HG02981 (cell line): ENCODE measurements at regions not wholly inside any gene's neighbourhood (a gene's known extent, or its start where the extent isn't known, plus 50 kb on each side); places are given as distances from the start of the nearest gene placed in this dataset.

Experiments
- ATAC-seq: cut with Tn5 transposase; IDR thresholded peaks from one replicate; pipeline ENCODE4 v1.9.1; 2021; ENCODE audit warnings: mild to moderate bottlenecking, moderate library complexity; ENCODE audit not compliant: unreplicated experiment

DNA sequence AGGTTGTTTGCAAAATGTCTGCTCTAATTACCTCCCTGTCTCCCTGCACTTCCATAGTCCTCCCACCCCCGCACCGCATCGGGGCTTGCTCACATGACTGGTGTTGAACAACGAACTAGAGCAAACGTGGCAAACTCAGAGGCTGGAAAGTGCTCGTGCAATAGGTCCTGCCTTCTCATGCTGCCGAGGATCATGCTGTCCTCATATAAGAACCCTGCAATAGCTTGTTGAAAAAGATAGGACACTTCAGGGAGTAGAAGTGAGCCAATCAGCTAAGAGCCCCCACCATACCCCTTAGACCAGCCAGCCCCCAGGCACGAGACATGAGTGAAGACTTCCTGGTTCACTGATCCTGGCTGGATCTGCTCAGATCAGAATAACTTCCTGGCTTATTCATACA is 219.2 kb downstream of the C6orf118 start:
- no peak for ATAC-seq

DNA sequence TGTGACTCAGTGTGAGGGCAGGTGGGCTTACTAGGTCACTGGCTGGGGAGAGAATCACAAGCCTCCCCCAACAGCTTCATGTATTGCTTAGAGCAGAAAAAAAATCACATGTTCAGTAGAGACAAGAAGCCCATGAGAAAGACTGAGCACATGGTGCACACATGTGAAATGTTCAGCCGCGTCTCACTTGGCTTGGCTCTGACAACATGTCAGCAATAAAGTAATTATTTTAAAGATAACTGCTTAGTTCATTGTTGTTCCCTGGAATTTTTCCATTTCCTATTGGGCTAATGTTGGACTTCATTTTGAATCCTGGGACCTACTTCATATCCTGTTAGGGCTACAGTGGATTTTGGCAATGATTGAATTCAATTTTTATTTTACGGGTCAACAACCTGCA is 222.6 kb downstream of the C6orf118 start:
- ATAC-seq: no peak

DNA sequence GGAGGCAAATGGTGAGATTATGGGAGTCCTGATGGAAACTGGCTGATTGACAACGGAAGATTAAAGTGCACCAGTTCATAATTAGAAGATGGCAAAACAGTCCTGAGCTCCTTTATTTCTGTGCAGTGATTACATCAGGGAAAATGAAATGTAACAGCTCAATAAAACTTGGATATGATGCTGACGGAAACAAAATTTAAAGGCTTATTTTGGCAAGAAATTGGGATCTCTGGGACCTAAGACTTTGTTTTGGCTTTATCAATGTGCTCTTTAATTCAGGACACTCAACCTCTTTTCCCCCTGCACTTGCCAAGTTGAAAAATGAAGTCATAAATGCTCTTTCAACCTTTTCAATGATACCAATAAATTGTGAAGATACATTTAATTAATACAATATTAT is 226.8 kb downstream of the C6orf118 start:
- ATAC-seq: no peak

DNA sequence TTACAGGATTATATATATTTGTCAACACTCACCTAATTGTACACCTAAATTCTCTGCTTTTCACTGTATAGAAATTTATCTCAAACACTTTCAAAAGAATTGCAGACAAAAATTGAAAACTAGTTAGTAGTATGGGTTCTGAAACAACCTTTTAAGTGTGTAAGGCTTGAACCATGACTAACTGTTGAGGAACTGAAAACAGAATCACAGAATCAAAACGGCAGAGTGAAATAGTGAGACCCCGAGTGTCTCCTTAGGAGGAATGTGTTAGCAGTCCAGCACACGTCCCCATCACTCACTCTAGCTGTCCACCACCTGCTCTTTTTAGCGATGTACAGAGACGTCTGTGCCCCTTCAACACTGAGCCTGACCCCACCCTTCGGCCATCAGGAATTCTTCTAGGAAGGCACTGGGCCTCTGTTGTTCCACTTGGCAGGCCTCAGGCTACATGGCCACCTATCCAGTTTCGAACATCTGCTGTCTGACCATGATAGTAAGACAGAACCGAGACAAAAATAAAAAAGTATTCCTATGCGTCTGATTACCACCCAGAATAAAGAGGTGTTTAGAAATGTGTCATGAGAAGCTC is 227.4 kb downstream of the C6orf118 start:
- ATAC-seq: no peak

DNA sequence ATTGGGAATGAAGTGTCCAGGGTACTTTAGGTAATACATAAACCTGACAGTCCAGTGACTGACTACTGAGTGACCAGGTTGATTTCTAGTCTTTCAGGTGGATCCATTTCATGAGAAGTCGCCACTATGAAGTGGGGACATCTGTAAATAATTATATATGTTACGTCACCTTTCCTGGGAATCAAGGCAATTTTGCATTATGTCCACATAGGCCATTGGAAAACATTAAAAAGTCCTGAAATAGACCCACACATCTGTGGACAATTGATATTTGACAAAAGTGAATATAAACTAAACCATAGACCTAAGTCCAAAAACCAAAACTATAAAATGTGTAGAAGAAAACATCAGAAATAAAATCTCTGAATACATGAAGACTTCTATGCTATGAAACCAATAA is 231.5 kb downstream of the C6orf118 start:
- ATAC-seq: no peak

DNA sequence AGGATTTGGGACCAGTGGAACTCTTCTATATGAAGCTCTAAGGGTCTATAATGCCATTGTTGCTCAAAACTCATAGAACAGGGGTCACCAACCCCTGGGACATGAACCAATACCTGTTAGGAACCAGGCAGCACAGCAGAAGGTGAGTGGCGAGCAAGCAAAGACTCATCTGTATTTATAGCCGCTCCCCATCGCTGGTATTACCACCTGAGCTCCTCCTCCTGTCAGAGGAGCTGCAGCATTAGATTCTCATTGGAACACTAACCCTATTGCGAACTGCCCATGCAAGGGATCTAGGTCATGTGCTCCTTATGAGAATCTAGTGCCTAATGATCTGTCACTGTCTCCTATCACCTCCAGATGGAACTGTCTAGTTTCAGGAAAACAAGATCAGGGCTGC is 237.5 kb downstream of the C6orf118 start:
- no peak for ATAC-seq

DNA sequence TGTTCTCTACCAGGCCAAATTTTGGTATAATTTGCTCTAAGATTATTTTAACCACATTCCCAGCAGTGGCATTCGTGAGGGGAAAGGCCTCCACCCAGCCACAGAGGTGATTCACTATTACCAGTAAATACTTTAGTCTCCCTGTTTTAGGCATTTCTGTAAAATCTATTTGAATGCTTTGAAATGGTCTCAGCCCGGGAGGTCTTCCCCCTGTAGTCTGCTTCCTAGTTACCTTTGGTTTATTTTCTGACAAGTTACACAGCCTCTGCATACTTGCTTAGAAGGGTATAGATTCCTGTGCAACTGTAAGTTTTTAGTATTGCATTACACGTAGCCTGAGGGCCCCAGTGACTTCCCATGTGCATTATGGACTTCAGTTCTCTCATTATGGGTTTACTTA is 248.7 kb downstream of the C6orf118 start:
- ATAC-seq: no peak

DNA sequence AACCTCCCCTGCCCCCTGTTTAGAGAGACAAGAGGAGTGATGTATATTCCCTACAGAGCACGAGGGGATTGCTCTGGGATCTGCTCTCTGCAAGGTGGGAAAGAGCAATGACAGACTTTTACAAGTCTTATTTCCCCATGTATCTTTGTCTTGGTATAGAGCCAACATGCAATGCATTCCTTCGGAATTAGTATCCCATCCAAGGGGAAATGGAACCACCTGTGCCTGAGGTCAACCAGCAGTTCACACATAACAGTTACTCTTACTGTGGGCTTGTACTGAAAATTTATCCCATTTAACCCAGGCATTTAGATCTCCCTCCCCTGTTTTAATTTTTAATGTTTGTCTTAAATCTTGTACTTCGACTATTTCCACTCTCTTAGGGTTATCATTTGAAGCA is 250.4 kb downstream of the C6orf118 start:
- no peak for ATAC-seq

DNA sequence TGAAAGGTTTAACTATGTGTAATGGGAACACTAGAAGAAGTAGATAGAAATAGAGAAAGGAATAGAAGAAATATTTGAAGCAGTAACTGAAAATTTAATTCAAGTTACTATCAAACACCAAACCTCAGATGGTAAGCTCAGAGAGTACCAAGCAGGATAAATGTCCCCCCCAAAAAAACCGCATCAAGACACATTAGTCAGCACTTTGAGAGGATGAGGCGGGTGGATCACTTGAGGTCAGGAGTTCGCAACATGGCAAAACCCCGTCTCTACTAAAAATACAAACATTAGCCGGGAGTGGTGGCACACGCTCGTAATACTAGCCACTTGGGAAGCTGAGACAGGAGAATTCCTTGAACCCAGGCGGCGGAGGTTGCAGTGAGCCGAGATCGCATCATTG is 253.1 kb downstream of the C6orf118 start:
- no peak for ATAC-seq

DNA sequence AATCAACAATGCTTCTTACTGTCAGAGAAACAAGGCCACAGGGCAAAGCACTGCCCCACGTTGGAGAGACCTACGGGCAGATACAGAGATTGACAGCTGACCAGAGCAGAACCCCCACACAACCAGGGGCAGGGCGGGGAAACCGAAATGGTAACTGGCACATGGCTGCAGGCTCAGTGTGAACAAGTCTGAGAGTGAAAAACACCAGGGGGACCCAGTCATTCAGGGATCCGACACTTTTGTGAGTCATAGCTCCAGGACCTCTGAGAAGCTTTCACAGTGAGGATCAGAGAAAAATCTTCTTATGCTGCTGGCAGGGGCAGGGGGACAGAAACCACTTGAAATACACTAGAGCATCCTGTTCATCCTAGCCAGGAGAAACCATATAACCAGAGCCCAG is 254.2 kb downstream of the C6orf118 start:
- ATAC-seq: no peak

DNA sequence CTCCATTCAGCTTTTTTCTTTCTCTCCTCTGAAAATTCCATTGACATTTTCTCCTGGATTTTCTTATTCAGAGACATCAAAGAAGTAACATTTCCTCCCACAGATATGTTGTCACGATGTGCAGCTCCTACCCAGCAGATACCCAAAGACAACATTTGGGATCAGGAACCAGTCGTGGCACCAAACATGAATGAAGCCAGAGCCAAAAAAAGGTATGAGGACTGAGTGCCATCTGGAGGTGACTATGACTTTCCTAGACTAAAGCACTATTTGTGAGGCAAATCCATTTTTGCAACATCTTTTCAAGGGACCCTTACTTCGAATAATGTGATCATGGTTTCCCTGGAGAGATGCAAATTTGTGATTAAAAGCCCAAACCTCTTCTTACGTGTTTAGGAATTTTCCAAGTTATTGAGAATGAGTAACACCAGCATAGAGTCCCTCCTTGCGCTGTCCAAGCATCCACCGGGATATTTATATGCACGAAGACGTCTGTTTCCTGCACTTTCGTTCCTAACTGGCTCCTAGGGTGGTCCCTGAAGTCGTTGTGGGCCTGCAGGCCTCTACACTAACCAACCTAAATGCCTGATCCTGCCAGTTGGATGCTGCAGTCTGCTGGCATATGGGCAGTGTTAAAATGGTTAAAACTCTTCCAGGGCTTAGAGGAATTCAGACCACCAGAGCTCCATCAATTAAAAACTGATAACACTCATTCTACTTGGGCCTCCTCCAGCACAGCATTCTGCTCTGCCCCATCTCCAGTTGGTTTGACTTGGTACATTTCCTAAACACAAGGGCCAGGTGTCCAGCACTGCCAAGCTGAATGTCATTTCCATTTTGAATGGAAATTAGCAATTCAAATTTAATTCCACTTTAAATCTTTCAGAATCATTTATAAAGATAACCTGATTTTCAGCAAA is 256.6 kb downstream of the C6orf118 start:
- ATAC-seq: no peak

DNA sequence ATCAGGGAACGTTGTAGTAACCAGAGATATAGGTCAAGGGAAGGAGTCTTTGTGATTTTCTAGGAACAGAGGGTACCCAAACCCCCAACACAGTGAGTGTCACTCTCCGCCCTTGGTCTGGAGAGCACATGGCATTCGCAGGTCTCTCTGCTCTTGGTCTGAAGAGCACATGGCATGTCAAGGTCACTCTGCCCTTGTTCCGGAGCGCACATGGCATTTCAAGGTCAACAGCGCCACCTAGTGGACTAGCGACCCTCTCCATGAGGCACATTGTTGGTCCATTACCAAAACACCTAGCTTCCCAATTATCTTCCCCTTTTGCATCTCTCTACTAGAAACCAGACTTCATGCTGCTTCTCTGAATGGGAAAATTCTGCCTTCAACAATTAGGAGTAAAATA is 260.0 kb downstream of the C6orf118 start:
- no peak for ATAC-seq

DNA sequence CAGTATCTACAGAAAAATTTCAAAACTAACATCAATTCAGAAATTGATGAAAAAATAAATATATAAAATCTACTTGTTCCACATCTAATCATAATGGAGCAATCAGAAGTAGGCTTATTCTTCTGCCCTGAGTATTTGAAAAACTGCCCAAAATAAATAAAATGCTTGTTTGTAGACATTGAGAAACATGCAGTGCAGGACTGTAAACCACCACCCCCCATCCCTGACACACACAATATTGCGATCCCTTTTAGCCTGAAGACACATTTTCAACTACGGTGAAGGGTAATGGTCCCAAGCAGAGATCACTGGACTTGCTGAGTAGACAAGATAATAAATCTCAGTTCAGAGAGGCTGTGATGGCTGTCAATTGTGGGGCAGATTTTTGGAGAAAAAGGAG is 261.5 kb downstream of the C6orf118 start:
- no peak for ATAC-seq

DNA sequence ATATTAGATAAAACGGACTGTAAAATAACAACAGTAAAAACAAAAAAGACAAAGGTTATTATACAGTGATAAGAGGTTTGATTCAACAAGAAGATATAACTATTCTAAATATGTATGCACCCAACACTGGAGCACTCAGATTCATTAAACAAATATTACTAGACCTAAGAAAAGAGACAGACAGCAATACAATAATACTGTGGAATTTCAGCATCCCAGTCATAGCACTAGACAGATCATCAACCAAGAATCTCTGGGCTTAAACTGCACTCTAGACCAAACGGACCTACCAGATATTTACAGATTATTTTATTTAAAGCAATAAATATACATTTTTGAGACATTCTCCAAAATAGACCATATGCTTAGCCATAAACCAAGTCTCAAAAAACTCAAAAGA is 263.8 kb downstream of the C6orf118 start:
- ATAC-seq: no peak

DNA sequence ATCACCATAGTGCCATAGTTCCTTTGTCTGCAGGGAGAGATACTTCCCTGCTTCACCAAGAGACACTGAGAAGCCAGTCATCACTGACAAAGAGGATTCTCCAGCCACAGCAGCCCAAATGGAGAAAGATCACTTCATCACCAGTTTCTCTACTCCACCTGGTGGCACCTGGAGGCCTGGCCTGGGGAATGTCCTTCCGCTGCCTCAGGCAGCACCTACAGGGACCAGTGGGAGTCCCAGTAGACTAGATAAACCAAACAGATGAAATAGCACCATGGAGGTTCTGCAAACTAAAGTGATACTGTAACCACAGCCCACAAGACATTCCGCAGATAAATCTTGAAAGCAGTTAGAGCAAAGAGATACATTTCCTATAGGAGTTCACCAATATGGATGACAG is 266.5 kb downstream of the C6orf118 start:
- no peak for ATAC-seq

DNA sequence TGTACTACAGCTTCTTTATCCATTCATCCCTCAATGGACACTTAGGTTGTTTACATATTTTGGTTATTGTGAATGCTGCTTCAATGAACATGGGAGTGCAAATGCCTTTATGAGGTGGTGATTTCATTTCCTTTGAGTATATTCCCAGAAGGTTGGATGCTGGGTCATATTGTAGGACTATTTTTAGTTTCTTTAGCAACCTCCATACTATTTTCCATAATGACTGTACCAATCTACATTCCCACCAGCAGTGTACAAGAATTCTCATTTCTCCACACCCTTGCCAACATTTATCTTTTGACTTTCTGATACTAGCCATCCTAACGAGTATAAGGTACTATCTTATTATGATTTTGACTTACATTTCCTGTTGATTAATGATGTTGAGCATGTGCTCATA is 269.0 kb downstream of the C6orf118 start:
- ATAC-seq: no peak

DNA sequence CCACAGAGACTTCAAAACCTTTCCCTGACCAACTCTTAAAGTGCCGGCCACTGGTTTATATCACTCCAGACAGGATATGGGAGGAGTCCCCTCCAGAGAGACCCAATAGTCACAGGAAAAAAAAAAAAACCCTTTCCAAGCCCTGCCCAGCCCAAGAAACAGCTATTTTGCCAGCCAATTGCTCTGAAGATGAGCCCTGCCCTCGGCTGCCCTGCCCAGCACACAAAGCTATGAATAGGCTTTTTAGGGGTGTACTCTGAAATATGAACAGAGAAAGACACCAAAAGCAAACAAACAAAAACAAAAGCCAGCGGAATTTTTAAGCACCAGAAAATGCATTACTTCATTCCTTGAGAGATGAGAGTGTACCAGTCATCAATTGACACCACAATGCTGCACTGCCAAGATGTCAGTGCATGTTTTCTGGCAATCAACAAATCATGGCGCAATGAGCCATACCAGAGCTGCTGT is 275.1 kb downstream of the C6orf118 start:
- ATAC-seq: no peak

DNA sequence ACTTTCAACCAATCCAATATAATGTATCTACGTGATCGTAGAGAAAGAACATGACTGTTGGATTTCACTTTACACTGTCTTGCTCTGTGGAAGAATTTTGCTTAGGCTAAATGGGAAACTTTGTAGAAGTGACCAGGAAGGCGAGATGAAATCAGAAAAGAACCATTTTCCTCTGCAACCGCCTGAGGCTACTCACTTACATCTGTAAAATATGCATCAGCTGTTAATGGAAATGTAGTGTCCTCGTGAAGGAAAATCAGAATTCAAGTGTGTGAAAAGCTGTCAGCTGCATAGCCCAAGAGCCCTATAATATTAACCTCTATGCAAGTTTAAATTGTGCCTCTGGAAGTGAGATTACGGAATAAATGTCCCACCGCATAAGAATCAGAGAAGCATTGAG is 277.9 kb downstream of the C6orf118 start:
- ATAC-seq: no peak

DNA sequence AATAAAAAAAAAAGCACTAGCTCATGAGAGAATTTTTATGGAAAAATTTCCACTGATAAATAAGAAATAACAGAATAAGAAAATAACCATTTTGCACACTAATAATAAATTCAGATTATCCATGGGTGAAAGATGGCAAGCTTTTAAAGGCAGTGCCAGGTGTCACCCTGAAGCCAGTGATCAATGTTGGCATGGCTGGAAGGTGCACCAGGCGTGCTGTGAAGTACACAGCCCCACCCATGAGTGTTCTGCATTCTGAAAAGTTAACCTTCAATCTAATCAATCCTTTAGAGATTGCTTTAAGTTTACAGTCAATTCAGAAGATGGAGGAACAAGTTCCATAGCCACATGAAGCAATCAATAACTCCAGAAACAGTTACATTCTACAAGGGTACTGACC is 284.4 kb downstream of the C6orf118 start:
- no peak for ATAC-seq

DNA sequence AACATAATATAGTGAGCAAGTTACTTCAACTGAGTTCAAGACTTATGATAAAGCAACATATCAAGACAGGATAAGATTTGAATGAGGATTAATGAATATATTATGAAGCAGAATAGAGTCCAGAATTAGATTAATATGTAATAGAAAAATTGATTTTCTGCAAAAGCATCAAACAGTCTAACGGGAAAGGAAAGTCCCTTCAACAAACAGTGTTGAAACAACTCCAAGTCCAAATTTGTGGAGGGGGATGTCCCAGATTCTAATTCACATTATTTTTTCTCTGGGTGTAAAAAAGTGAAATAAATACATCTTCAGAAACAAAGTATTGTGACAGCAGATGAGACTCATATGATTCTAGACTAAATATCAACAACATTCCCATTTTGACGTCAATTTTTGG is 289.7 kb downstream of the C6orf118 start:
- no peak for ATAC-seq

DNA sequence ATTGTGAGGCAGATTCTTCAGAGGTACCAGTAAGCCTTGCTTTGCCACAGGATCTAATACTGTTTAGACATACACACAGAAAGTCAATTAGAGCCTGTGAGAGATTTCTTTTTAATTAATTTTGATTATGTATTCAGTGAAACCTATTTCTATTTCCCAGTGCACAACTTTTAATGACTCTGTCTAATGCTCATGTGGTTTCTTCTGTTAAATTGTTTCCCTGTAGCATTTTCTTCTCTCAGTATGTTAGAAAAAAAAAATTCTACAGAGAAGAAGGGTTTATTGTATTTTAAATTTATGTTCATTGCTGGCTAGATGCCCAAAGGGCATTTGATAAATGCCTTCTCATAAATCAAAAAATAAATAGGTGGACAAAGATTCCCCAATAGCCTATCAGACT is 293.7 kb downstream of the C6orf118 start:
- no peak for ATAC-seq

DNA sequence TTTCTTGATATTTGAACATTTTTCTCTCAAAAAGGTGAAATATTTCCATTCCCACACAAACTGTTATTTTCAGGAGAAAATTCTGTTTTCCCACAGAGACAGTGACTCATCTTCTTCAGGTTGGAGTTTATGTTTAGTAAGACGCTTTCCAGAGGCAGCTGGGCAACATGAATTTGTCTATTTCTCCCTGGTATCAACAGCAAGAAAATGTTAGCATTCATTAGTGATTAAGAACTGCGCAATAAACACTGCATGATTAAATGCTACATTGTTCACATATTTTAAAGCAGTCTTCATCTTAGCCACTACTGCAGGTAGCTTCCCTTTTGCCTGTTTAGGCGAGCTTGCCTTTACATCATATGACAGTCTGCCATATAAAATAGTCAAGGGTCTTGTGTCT is 295.7 kb downstream of the C6orf118 start:
- no peak for ATAC-seq

DNA sequence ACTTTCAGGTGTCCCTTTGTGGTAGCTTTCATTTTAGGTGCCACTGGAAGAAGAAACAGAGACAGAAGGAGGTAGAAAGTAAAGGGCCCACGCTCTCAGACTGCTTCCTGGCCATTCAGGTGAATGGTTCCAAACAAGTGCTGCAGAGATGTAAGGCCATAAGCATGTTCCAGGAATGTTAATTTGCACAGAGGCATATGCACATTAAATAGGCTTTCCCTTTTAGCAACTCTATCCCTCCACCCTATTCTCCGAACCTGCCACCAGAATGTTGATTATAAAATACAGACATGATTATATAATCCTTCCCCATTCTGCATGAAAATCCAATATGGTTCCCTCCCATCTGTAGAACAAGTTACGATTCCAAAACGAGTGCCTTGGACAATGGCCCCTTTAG is 297.2 kb downstream of the C6orf118 start:
- no peak for ATAC-seq
